Fibroblast of skin of left biceps (primary cell): ENCODE measurements at regions not wholly inside any gene's neighbourhood (a gene's known extent, or its start where the extent isn't known, plus 50 kb on each side); places are given as distances from the start of the nearest gene placed in this dataset.
"Not testable (repeated sequence)": the region's sequence is repeated elsewhere in the genome, so short reads cannot be mapped to it uniquely, and the experiment has no call there.

ENCODE experiments used
- DNase-seq, 2 experiments: peaks; one replicate each; pipeline ENCODE4 v3.0.0-alpha.2; 2013; ENCODE audit warnings: low read depth in 2 of 2

DNA sequence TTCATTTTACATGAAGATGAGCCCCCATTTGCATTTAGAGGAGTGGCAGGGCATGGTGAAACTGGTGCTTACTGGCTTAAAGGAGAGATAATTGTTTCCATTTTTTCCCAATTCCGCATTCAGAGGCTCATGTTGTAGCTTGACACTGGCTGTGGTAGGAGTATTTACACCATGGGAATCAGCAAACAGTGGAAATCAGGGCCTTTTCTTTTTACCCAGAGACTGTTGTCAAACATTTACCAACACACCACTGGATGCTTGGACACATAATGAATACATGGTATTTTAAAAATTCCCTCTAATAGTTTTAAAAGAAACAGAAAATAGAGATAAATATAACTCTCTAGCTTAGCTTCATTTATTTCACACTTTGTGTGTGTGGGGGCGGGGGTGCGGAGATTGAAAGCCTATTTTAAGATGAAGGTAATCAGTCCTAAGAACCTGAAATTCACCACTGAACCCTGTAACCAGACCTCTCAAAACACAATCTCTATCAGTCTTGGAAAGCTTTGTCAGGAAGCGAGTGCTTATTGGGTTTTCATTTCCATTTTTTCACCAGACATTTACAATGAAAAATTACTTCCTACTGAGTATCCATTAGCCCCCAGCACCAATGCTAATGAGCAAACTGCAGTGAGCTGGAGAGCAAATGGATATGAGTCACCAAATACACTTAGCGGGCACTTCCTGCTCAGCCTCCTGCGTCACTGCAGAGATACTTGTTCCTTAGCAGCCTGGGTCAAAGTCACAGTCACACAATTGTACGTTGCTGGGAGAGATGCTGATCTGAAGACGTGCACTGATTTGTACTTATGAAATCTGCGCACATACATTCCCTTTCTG, 532.0 kb downstream of the BCKDHB start:
- peak; percentile 73 to 75 for DNase-seq

DNA sequence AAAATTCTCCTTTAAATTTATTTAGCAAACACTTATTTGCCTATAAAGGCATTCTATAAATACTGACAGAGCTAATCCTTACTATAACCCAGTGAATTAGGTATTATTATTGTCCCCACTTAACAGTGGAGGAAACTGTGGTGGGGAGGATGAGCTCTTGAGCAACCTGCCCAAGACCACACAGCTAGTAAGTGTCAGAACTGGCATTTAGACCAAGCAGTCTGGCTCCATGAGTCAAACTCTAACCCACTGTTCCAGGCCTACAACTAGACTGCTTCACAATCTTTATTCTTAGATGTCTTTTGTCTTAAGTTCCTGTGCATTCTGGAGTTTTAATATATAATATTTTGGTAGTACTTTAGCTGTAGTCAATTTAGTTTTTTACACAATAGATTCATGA, 530.8 kb downstream of the BCKDHB start:
- no peak for DNase-seq

DNA sequence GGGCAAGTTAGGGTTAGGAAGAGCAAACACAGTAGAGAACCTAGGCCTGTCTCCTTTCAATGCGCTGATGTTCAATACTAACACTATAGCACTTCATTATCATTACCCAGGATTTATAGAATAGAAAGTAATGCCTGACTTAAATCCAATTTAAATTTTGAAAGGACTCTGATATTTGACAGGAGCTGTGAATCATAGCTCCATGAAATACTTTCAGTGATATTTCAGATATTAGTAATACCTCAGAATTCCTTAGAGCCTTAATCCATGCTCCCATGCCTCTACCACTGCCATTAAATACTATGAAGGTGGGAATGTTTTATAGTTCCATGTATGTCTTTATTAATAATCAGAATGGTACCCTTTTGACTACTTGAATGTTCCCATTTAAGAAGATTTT, 530.2 kb downstream of the BCKDHB start:
- DNase-seq: no peak

DNA sequence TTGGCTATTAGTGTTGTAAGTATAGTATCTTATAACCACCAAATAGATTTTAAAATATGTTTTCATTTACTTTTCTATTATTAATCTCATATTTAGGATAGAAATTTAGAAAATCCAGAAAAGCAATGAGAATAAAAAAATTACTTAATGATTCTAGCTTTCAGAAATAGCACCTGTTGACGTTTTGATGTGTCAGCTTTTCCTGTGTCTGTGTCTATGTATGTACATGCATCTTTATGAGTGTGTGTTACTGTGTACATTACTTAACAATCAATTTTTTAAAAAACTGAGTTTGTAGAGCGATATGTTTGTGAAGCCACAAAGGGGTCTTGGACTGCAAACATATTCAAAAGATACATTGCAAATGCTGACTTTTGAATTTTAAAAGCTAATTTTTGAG, 526.9 kb downstream of the BCKDHB start:
- no peak for DNase-seq

DNA sequence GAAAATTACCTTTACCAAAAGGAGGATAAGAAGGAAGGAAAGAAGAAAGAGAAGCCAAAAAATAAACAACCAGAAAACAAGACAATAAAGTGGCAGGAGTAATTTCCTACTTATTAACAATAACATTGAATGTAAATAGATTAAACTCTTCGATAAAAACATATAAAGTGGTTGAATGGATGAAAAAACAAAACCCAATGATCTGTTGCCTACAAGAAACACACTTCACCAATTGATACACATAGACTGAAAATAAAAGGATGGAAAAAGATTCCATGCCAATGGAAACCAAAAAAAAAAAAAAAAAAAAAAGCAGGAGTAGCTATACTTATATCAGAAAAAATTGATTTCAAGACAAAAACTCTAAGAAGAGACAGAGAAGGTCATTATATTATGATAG, 518.9 kb downstream of the BCKDHB start:
- no peak for DNase-seq

DNA sequence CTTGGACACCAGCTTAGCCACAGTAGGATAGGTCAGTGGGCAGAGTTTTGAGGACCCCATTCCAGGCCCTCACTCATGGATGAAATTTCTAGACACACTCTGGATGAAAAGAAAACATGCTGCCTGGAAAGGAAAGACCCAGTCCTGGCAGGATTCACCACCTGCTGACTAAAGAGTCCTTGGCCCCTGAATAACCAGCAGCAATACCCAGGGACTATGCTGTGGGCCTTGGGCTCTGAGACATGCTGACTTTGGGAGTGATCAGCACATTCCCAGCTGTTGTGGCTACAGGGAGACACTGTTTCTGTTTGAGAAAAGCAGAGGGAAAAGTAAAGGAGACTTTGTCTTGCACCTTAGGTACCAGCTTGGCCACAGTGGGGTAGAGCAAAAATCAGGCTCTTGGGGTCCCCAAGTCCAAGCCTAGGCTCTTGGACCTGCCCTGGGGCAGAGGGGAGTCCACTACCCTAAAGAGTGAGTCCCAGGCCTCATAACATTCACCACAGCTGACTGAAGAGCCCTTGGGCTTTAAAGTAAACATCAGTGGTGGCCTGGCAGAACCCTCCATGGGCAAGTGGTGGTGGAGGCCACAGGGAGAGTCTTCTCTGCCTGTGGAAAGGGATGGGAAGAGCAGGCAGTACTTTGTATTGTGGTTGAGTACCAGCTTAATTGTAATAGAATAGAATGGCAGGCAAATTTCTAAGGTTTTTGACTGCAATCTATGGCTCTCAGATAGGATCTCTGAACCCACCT, 516.8 kb downstream of the BCKDHB start:
- DNase-seq: no peak

DNA sequence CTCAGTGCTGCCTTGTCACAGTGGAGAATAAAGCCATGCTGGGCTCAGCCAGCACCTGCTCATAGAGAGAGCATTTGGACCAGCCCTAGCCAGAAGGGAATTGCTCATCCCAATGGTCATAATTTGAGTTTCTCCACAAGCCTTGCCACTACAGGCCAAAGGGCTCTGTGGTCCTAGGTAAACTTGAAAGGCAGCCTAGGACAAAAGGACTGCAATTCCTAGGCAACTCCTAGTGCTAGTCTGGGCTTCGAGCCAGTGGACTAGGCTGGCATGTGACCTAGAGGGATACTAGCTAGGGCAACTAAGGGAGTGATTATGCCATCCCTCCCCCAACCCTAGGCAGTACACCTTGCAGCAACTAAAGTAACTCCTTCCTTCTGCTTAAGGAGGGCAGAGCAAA, 516.2 kb downstream of the BCKDHB start:
- no peak for DNase-seq

DNA sequence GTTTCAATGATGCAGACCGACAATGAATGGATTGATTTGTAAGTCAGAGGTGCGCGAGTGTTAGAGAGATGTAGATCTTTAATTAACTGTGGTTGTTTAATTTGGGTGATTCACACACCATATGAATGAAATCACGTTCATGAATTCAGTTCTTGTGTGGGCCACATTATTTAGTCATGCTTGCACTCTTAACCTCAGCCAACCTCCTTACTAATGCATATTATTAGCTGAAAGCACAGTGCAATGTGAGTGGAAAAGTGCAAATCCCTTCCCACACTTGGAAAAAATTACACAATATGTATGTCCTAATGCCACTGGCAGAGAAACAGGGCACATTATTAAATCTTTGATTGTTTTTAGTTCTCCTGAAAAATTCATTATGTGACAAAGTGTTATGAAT, 512.5 kb downstream of the BCKDHB start:
- peak in 1 of 2 experiments; percentile 53 for DNase-seq

- DNase-seq: no peak
Measured at GRCh38 chr6:80610846-80611245, 504.4 kb downstream of the BCKDHB start.

DNA sequence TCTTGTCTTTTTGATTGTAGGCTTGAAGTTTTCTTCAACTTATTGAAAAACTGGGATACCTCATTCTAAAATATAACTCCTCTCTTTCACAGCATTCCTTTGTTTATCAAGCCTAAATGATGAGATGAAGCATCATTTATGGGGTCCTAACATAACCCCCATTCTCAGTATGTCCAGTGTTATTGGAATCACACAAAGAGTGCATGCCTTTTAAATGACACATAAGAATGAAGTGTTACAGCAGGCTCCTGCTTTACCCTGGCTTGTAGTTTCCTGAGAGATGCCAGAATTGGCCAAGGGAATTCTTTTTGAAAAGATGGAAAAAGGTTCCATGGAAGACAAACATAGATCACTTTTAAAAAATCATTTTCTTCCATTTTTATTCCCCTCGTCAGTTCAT, 502.4 kb downstream of the BCKDHB start:
- DNase-seq: no peak

- peak; percentile 88 for DNase-seq
Measured at GRCh38 chr6:80607811-80608391, 501.4 kb downstream of the BCKDHB start.

GRCh38 chr6:80605165-80605989, 498.9 kb downstream of the BCKDHB start:
- DNase-seq: no peak

- no peak for DNase-seq
Measured at GRCh38 chr6:80603679-80604078, 497.2 kb downstream of the BCKDHB start.

- no peak for DNase-seq
Measured at GRCh38 chr6:80594461-80594860, 488.0 kb downstream of the BCKDHB start.

DNA sequence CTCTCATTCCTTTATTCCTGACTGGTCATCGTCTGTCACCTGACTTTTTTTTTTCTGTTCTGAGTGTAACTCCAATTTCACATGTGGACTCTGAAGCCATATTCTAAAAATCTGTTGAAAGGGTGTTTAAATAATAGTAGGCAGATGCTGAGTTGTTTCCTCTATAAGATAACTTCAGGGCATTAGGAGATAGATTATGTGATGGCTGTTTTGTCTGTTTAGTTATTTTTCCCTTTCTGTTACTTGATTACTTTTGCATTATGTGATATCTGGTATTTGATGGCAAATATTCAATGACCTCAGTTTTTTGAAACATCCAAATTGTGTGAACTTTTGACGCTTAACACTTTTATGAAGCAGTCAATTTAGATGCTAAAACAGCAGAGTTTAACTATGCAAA, 486.0 kb downstream of the BCKDHB start:
- DNase-seq: no peak

- no peak for DNase-seq
Measured at GRCh38 chr6:80586242-80586641, 479.8 kb downstream of the BCKDHB start.

DNA sequence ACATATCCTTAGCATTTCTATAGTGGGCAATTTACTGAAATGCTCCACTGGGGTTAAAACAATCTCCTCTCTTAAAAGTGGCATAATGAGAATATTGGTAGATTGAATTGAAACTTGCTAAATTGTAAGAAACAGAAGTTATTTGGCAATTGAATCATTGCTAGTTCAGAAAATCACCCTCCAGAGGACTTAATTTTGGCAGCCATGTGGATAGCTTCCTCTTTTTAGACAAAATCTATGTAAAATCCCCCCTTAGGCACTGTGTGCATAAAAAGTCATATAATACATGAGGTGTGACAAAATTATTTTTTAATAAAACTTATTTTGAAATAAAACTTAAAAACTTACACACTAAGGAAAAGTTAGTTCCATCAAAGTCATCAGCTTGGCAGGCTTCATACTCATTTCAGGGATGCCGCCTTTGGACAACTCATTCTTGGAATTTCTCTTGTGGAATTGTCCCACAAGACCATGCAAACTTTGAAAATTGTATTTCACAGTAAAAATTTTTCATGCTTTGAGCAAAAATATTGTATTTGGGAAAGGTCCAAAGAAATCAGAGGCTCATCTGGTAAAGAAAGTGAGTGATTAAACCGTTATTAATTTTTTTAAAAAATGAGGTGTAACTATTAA, 473.0 kb downstream of the BCKDHB start:
- no peak for DNase-seq

GRCh38 chr6:80573320-80573719, 466.8 kb downstream of the BCKDHB start:
- not testable (repeated sequence) for DNase-seq

GRCh38 chr6:80566361-80566760, 459.9 kb downstream of the BCKDHB start:
- DNase-seq: no peak

GRCh38 chr6:80553071-80553740, 446.7 kb downstream of the BCKDHB start:
- no peak for DNase-seq

- no peak for DNase-seq
Measured at GRCh38 chr6:80550748-80551147, 444.3 kb downstream of the BCKDHB start.
